ENCODE measurements at regions not wholly inside any gene's neighbourhood (a gene's known extent, or its start where the extent isn't known, plus 50 kb on each side); places are given as distances from the start of the nearest gene placed in this dataset.

GRCh38 chr16:86122681-86123342, 223.8 kb downstream of the IRF8 start:
- ChIA-PET POLR2A (no interaction called here), CTCF (no interaction called here)
- Histone ChIP-seq H3K9me3 (replicated peaks; ENCODE audit: control insufficient read depth, insufficient read depth, low read length) (no peaks in the 10 kb centered on the region), H2AFZ (ENCODE audit: low read depth, low read length) (no peak overlapping the region), H3K36me3 (ENCODE audit: control insufficient read depth in 2 of 2, extremely low read depth in 1 of 2, insufficient read depth in 2 of 2, low read length in 2 of 2) (no peaks in the 10 kb centered on the region), H3K27ac (ENCODE audit: insufficient read depth, low read depth, low read length) (no peak overlapping the region), H3K79me2 (ENCODE audit: control insufficient read depth, insufficient read depth, low read length) (no peaks in the 10 kb centered on the region), H4K20me1 (replicated peaks; ENCODE audit: control insufficient read depth, extremely low read depth, insufficient read depth, low read length) (no peaks in the 10 kb centered on the region), H3K9ac (replicated peaks; ENCODE audit: extremely low read depth, insufficient read depth, low read length) (no peak overlapping the region), H3K4me1 (ENCODE audit: control insufficient read depth, extremely low read depth, insufficient read depth, low read length) (no peaks in the 10 kb centered on the region), H3K4me3 (replicated peaks in 1 of 3; ENCODE audit: insufficient read depth in 1 of 3, low read depth in 1 of 3, low read length in 3 of 3) (no peak overlapping the region), H3K27me3 (ENCODE audit: control insufficient read depth in 2 of 2, insufficient read depth in 2 of 2, low read length in 2 of 2) (peaks cover 6 to 7% of the 10 kb centered on the region in 2 experiments), H3K9me1 (replicated peaks; ENCODE audit: control insufficient read depth, extremely low read depth, insufficient read depth, low read length) (no peaks in the 10 kb centered on the region), H3K4me2 (ENCODE audit: insufficient read depth, low read length) (no peak overlapping the region)
- no peak for FAIRE-seq
- DNase-seq (ENCODE audit: low read depth, low spot score), result no peak
- BruUV-seq (replicated peaks), result no TSS peak
- dilution Hi-C loops (cut with MboI; ENCODE audit: extremely low pct_ligation_motif_present, low sequenced_read_pairs), result no loop called here
- TF ChIP-seq MAX (IDR thresholded peaks at IDR 0.05; ENCODE audit: insufficient read depth, insufficient read length), result no peak
- no peak for TF ChIP-seq POLR2A (IDR thresholded peaks at IDR 0.05; ENCODE audit: low read depth, low read length)
- no peak for TF ChIP-seq MYC (IDR thresholded peaks at IDR 0.05; ENCODE audit: low read depth, low read length)
- no peak for TF ChIP-seq GATA2 (IDR thresholded peaks at IDR 0.05; ENCODE audit: insufficient read depth, insufficient read length, low read depth, low read length)
- TF ChIP-seq POLR2AphosphoS5 (IDR thresholded peaks at IDR 0.05; ENCODE audit: insufficient read depth, low read depth, low read length), result no peak
- no peak for TF ChIP-seq JUN (IDR thresholded peaks at IDR 0.05; ENCODE audit: borderline replicate concordance, insufficient read depth, insufficient read length, low read depth)
- no peak for TF ChIP-seq EZH2 (IDR thresholded peaks at IDR 0.05; ENCODE audit: borderline replicate concordance, low read depth, low read length, severe bottlenecking)
- no peak for TF ChIP-seq CTCF (IDR thresholded peaks at IDR 0.05; ENCODE audit: extremely low read depth in 1 of 2, insufficient read depth in 1 of 2, low read depth in 1 of 2, low read length in 2 of 2)
- TF ChIP-seq FOS (IDR thresholded peaks at IDR 0.05; ENCODE audit: borderline replicate concordance, insufficient read depth, low read length), result no peak
- intact Hi-C loops (cut with micrococcal nuclease), result no loop called here

Data from endothelial cell of umbilical vein (primary cell).